ENCODE measurements at regions not wholly inside any gene's neighbourhood (a gene's known extent, or its start where the extent isn't known, plus 50 kb on each side); places are given as distances from the start of the nearest gene placed in this dataset.
A peak's percentile ranks its signal among the peaks of the same experiment; 100 is the strongest.

GRCh38 chr2:181766129-181766528 is 85.8 kb upstream of the NEUROD1 start:
- H3K27ac Mint-ChIP-seq = peak overlapping the region; percentile 56
- no peaks in the 10 kb centered on the region for H3K27me3 Mint-ChIP-seq
- no peak for TF ChIP-seq CTCF (IDR thresholded peaks at IDR 0.05; ENCODE audit: unreplicated experiment)
- no peaks in the 10 kb centered on the region for H3K36me3 Mint-ChIP-seq (ENCODE audit: insufficient read depth)
- H3K9me3 Mint-ChIP-seq (ENCODE audit: low read depth) = no peaks in the 10 kb centered on the region
- H3K4me3 Mint-ChIP-seq (ENCODE audit: low read depth) = no peak overlapping the region
- H3K4me1 Mint-ChIP-seq (ENCODE audit: low read depth) = peaks cover 17% of the 10 kb centered on the region
- DNase-seq (ENCODE audit: low spot score, unreplicated experiment) = no peak

- H3K4me1 Mint-ChIP-seq (ENCODE audit: low read depth) = peaks cover 6% of the 10 kb centered on the region
These were observed 89.8 kb upstream of the NEUROD1 start for GRCh38 chr2:181770150-181770549.

GRCh38 chr2:181771356-181771755 is 91.0 kb upstream of the NEUROD1 start:
- no peak for TF ChIP-seq CTCF (IDR thresholded peaks at IDR 0.05; ENCODE audit: unreplicated experiment)
- DNase-seq (ENCODE audit: low spot score, unreplicated experiment) = no peak
- Mint-ChIP-seq H3K4me1 (ENCODE audit: low read depth) (peaks cover 1% of the 10 kb centered on the region), H3K27me3 (no peaks in the 10 kb centered on the region), H3K36me3 (ENCODE audit: insufficient read depth) (no peaks in the 10 kb centered on the region), H3K9me3 (ENCODE audit: low read depth) (no peaks in the 10 kb centered on the region), H3K4me3 (ENCODE audit: low read depth) (no peak overlapping the region), H3K27ac (no peak overlapping the region)

More at GRCh38 chr2:181770150-181770549, 89.8 kb upstream of the NEUROD1 start:
- TF ChIP-seq CTCF (IDR thresholded peaks at IDR 0.05; ENCODE audit: unreplicated experiment) = no peak
- no peaks in the 10 kb centered on the region for H3K9me3 Mint-ChIP-seq (ENCODE audit: low read depth)
- no peaks in the 10 kb centered on the region for H3K27me3 Mint-ChIP-seq
- H3K4me3 Mint-ChIP-seq (ENCODE audit: low read depth) = no peak overlapping the region
- H3K27ac Mint-ChIP-seq = no peak overlapping the region
- DNase-seq (ENCODE audit: low spot score, unreplicated experiment) = no peak
- H3K36me3 Mint-ChIP-seq (ENCODE audit: insufficient read depth) = no peaks in the 10 kb centered on the region

- Mint-ChIP-seq H3K36me3 (ENCODE audit: insufficient read depth) (no peaks in the 10 kb centered on the region), H3K27me3 (no peaks in the 10 kb centered on the region), H3K4me3 (ENCODE audit: low read depth) (no peak overlapping the region), H3K9me3 (ENCODE audit: low read depth) (no peaks in the 10 kb centered on the region), H3K27ac (no peak overlapping the region), H3K4me1 (ENCODE audit: low read depth) (peaks cover 1% of the 10 kb centered on the region)
- no peak for TF ChIP-seq CTCF (IDR thresholded peaks at IDR 0.05; ENCODE audit: unreplicated experiment)
- no peak for DNase-seq (ENCODE audit: low spot score, unreplicated experiment)
These were observed 92.0 kb upstream of the NEUROD1 start for GRCh38 chr2:181772334-181772733.

GRCh38 chr2:181772777-181773176 is 92.5 kb upstream of the NEUROD1 start:
- H3K27ac Mint-ChIP-seq = no peak overlapping the region
- H3K4me3 Mint-ChIP-seq (ENCODE audit: low read depth) = no peak overlapping the region
- no peaks in the 10 kb centered on the region for H3K36me3 Mint-ChIP-seq (ENCODE audit: insufficient read depth)
- no peaks in the 10 kb centered on the region for H3K9me3 Mint-ChIP-seq (ENCODE audit: low read depth)
- no peaks in the 10 kb centered on the region for H3K27me3 Mint-ChIP-seq
- no peak for DNase-seq (ENCODE audit: low spot score, unreplicated experiment)
- no peak for TF ChIP-seq CTCF (IDR thresholded peaks at IDR 0.05; ENCODE audit: unreplicated experiment)
- H3K4me1 Mint-ChIP-seq (ENCODE audit: low read depth) = peaks cover 1% of the 10 kb centered on the region

Measured in progenitor cell of endocrine pancreas (in vitro differentiated cells).